ENCODE measurements at regions not wholly inside any gene's neighbourhood (a gene's known extent, or its start where the extent isn't known, plus 50 kb on each side); places are given as distances from the start of the nearest gene placed in this dataset.

DNA sequence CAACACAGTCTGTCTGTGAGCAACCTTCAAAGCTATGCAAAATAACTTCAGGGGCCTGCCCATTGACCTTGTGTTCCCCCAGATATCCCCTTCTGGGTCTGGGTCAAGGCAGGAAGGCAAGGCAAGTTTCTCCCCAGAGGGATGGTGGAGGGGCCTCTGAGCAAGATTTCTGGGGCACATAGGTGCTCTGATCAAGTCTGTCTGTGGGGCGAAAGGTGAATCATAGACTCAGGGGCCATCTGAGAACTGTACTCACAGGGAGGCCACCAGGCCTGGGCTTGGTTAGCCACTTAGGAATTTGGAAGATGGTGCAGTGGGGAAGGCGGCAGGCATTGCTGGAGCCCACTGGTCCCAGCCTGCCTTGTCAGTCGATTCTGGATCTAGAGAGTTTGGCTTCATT is 92.4 kb downstream of the MINAR1 start:
- H3K4me3 ChIP-seq (replicated peaks; ENCODE audit: low read depth, low read length): no peak overlapping the region
- TF ChIP-seq, protein P1, sequence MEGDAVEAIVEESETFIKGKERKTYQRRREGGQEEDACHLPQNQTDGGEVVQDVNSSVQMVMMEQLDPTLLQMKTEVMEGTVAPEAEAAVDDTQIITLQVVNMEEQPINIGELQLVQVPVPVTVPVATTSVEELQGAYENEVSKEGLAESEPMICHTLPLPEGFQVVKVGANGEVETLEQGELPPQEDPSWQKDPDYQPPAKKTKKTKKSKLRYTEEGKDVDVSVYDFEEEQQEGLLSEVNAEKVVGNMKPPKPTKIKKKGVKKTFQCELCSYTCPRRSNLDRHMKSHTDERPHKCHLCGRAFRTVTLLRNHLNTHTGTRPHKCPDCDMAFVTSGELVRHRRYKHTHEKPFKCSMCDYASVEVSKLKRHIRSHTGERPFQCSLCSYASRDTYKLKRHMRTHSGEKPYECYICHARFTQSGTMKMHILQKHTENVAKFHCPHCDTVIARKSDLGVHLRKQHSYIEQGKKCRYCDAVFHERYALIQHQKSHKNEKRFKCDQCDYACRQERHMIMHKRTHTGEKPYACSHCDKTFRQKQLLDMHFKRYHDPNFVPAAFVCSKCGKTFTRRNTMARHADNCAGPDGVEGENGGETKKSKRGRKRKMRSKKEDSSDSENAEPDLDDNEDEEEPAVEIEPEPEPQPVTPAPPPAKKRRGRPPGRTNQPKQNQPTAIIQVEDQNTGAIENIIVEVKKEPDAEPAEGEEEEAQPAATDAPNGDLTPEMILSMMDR (IDR thresholded peaks at IDR 0.05; ENCODE audit: insufficient read depth, low read length, poor library complexity, severe bottlenecking): no peak
- H3K36me3 ChIP-seq (ENCODE audit: control insufficient read depth, insufficient read depth, low read length): no peaks in the 10 kb centered on the region
- no peak for DNase-seq (ENCODE audit: extremely low read depth, insufficient read length)
- H3K27me3 ChIP-seq (replicated peaks; ENCODE audit: control insufficient read depth, insufficient read depth, low read length): no peaks in the 10 kb centered on the region; the same call in 1 of the 2 replicates

DNA sequence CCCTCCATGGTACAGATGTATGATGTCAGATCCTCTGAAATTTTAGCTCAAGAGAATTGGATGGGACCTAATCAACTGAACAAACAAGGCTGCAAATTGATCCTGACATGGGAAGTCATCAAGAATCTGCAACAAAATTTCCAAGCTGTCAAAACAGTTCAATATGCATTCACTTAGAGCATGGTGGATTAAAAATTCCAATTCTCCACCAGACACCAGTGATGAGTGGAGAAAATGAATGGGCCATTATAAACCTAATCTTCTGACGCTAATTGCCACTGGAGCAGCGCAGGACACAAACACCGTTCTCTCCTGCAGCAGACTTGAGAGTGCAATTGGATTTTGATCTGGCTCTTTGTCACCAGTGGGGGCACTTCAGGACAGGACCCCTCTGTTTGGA is 94.2 kb downstream of the MINAR1 start:
- no peak overlapping the region for H3K4me3 ChIP-seq (replicated peaks; ENCODE audit: low read depth, low read length)
- H3K27me3 ChIP-seq (replicated peaks; ENCODE audit: control insufficient read depth, insufficient read depth, low read length): no peaks in the 10 kb centered on the region; the same call in 1 of the 2 replicates
- no peaks in the 10 kb centered on the region for H3K36me3 ChIP-seq (ENCODE audit: control insufficient read depth, insufficient read depth, low read length)
- TF ChIP-seq, protein P1 (IDR thresholded peaks at IDR 0.05; ENCODE audit: insufficient read depth, low read length, poor library complexity, severe bottlenecking): no peak
- no peak for DNase-seq (ENCODE audit: extremely low read depth, insufficient read length)

DNA sequence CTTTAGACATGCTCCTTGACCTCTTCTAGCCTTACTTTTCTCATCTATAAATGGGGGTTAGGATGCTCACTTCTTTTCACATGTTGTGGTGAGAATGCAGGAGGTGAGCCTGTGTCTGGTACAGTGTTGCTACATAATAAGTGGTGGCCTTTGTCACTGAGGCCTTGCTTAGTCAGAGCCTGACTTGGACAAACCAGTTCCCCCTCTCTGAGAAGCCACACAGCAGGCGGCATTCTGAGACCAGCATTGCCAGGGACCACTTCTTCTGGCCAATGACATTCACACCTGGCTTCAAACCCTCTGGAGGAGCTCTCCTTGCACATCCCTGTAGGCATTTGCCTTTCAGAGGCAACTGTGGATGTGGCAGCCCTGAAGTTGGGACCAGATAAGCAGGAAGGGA is 95.7 kb downstream of the MINAR1 start:
- TF ChIP-seq, protein P1 (IDR thresholded peaks at IDR 0.05; ENCODE audit: insufficient read depth, low read length, poor library complexity, severe bottlenecking): no peak
- Histone ChIP-seq H3K4me3 (replicated peaks; ENCODE audit: low read depth, low read length) (no peak overlapping the region), H3K36me3 (ENCODE audit: control insufficient read depth, insufficient read depth, low read length) (no peaks in the 10 kb centered on the region), H3K27me3 (replicated peaks; ENCODE audit: control insufficient read depth, insufficient read depth, low read length) (no peaks in the 10 kb centered on the region; the same call in 1 of the 2 replicates)
- DNase-seq (ENCODE audit: extremely low read depth, insufficient read length): no peak

GRCh38 chr15:79529157-79529785 is 97.1 kb downstream of the MINAR1 start:
- no peak for DNase-seq (ENCODE audit: extremely low read depth, insufficient read length)
- no peak overlapping the region for H3K4me3 ChIP-seq (replicated peaks; ENCODE audit: low read depth, low read length)
- no peaks in the 10 kb centered on the region; the same call in 1 of the 2 replicates for H3K27me3 ChIP-seq (replicated peaks; ENCODE audit: control insufficient read depth, insufficient read depth, low read length)
- no peaks in the 10 kb centered on the region for H3K36me3 ChIP-seq (ENCODE audit: control insufficient read depth, insufficient read depth, low read length)
- TF ChIP-seq, protein P1 (IDR thresholded peaks at IDR 0.05; ENCODE audit: insufficient read depth, low read length, poor library complexity, severe bottlenecking): no peak

- no peak for DNase-seq (ENCODE audit: extremely low read depth, insufficient read length)
Measured at GRCh38 chr15:79535536-79535935, 103.4 kb downstream of the MINAR1 start.

More at GRCh38 chr15:79535536-79535935, 103.4 kb downstream of the MINAR1 start:
- no peaks in the 10 kb centered on the region; the same call in 1 of the 2 replicates for H3K27me3 ChIP-seq (replicated peaks; ENCODE audit: control insufficient read depth, insufficient read depth, low read length)
- no peaks in the 10 kb centered on the region for H3K36me3 ChIP-seq (ENCODE audit: control insufficient read depth, insufficient read depth, low read length)
- TF ChIP-seq, protein P1 (IDR thresholded peaks at IDR 0.05; ENCODE audit: insufficient read depth, low read length, poor library complexity, severe bottlenecking): no peak
- H3K4me3 ChIP-seq (replicated peaks; ENCODE audit: low read depth, low read length): no peak overlapping the region
